Inflammatory macrophage treated with lipopolysaccharide for 1 hour (primary cell): ENCODE measurements at regions not wholly inside any gene's neighbourhood (a gene's known extent, or its start where the extent isn't known, plus 50 kb on each side); places are given as distances from the start of the nearest gene placed in this dataset.

Source experiments
- DNase-seq, 2 donors: peaks; one replicate each; pipeline ENCODE4 v3.0.0-alpha.2; 2020 to 2022

GRCh38 chr1:239606850-239607400 is 220.6 kb downstream of the CHRM3 start:
- DNase-seq: no peak

- no peak for DNase-seq
These were observed 222.1 kb downstream of the CHRM3 start for GRCh38 chr1:239608469-239608868.

- DNase-seq: no peak
These were observed 226.0 kb downstream of the CHRM3 start for GRCh38 chr1:239612379-239612778.

DNA sequence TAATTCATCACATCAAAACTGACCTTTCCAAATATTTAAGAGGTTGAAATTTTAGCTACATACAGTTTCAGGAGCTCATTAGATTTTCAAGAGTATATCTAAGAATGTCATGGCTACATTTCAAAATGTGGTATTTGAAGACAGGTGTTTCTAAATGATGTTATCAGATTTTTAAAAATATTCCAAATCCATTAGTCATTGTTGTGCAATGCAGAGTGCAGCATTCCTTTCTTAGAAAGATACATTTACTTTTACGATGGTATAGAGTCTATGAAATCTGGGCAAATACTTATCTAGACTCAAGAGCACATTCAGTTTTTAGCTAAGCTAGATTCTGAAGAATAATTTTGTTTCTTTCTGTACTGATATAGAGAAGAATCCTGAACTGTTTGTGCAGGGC is 230.3 kb downstream of the CHRM3 start:
- no peak for DNase-seq

- DNase-seq: no peak
These were observed 230.9 kb downstream of the CHRM3 start for GRCh38 chr1:239617259-239617658.

DNA sequence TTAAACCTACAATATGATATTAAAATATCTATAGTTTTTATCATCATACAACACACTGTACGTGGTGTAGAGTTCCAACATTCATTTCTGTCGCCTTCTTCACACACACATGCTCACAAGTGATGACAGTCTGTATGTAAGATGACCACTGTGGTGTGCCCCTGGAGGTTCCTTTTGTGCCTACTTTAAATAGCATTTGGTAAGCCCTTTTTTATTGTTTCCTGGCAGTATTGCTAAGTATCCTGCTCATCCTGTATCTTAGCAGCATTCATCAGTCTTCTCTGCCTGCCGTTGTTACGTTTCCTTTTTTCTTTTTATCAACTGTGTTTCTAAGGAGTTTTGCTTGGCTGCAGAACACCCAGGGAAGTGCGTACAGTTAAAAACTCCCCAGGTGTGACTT is 231.4 kb downstream of the CHRM3 start:
- no peak for DNase-seq

DNA sequence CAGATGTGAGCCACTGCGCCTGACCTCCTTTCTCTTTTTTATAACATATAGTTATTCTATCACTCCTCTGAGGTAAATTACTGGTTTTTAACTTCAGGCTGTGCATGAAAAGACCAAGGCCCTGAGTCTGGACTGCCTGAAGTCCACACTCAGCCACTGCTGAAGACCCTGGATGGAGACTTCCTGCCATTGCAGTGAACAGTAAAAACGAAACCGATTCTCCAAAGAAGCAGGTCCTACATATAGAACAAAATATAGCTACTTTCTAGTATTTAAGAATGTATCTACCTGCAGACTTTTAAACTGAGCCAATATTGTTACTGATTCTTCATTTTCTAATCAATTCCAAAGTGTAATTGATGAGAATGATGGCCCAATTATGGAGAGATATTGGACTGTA is 232.8 kb downstream of the CHRM3 start:
- DNase-seq: no peak

- DNase-seq: no peak
These were observed 244.4 kb downstream of the CHRM3 start for GRCh38 chr1:239630767-239631166.

GRCh38 chr1:239633432-239633831 is 247.1 kb downstream of the CHRM3 start:
- no peak for DNase-seq

DNA sequence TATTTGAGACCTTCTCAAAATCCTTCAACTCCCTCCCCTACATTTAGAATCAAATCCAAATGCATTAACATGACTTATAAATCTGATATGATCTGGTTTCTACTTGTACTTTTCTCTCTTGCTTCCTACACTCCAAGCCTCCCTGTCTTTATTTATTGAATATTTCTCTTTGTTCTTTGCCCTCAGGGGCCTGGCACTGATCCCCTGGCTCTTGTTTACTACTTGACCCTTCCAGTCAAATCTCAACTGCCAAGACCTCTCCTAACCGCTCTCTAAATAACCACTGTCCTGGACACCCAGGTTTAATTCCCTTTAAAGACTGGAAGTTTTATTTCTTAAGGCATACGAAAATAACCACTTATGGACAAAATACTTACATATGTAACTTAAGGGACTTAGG is 248.9 kb downstream of the CHRM3 start:
- DNase-seq: no peak

DNA sequence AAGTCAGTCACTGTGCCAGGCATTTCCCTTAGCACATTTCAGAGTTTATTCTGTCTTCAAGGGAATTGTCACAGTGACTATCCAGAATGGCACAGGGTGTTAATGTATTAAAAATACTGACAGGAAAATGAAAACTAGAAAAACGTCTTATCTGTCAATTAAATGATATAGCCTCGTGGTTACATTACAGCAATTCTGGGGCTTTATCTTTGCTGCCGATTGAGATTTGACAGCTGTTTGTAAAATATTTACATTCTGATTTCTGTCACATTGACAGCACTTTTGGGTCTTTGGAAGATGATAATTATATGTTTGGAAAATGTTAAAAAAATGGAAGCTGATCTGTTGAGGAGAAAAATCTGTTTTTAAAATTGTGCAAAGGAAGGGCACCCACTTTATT is 250.0 kb downstream of the CHRM3 start:
- no peak for DNase-seq

DNA sequence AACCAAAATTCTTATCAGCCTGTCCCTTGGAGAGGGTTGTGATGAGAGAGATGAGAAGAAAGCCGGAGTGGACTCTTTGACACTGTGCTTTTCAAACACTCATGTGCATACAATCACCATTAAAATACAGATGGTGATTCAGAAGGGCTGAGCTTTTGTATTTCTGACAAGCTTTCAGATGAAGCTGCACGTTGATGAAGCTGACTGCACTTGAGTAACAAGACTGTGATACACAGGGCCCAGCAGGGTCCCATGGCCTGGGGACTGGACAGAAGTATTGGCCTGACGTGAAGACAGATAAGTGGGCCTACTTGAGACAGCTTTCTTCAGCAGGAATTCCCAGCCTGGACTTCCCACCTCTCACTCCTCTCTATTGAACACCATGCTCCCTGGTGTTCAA is 258.2 kb downstream of the CHRM3 start:
- DNase-seq: no peak

DNA sequence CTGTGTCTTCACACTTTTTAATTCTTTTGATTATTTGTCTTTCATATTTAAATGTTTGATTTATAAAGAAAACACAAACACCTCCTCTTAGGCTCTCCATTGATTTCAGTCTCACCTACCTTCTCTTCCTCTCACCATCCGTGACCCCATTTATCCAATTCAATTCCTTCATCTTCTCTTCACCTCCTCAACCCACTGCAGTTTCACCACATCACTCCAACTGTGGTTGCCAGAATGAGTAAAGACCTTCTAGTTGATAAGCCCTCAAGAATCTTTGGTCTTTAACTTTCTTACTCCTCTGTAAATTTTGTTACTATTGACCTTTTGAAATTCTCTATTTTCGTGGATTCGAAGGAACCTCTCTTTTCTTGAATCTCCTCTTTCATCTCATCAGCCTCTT is 260.7 kb downstream of the CHRM3 start:
- DNase-seq: no peak

DNA sequence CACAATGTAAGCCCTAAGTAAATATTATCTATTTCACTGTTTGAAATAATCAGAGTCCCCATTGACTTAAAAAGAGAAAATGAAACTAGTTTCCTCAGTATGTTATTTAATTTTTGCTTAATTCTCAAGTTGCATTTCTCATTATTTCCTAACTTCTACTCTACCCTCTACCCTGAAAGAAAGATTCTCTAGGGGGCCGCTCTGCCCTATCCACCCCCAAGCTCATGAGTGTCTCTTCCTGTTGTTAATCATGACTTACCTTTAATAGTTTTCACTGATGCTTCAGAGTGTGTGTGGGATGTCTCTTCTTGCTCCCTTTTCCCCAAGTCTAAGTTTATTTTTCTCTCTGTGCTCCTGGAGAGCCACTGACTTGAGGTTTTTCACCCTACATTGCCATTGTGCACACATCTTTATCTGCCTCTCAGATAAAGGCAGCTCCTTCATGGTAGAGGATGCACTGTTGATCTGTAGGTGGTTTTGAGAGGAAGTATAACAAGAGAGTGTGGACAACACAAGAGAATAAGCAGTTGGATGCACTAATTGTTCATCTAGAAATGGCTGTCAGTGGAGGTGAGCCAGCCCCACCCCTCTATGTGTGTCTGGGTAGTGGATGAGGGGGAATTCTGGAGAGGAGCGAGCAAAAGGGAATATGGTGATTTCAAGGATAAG is 261.7 kb downstream of the CHRM3 start:
- DNase-seq: no peak

- no peak for DNase-seq
These were observed 268.7 kb downstream of the CHRM3 start for GRCh38 chr1:239655023-239655422.

DNA sequence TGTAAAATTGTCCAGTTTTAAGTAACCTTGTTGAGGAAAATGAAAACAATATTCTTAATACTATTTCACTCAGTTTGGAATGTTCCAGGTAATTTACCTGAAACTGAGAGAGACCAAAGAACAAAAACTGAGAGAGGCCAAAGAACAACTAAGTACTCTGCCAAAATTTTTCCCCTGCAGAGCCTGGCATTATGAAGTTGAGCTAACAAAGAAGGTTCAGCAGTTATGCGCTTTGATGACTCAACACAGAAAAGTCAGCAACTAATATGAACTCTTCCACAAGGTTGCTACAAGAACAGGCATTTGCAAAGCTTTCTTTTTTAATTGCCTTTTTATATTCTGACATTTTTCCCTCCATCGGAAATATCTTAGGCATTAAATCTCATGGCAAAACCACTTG is 270.9 kb downstream of the CHRM3 start:
- DNase-seq: no peak

DNA sequence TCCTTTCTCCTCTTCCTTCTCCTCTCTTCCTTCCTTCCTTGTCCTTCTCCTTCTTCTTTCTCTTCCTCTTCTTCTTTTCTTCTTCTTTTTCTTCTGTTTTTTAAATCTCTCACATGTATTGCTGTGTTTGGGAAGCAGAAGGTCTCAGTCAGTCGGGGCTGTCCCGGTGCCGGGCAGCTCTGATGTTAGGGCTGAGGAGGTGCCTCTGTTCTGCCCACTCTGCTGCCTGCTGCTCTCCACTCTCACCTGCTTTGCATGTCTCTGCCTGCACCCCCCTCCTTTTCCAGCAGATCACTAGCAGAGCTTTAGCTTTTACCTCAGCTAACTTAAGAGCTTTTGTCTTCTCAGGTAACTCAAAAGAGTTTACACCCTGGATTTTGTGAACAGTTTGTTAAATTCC is 276.6 kb downstream of the CHRM3 start:
- DNase-seq: no peak

DNA sequence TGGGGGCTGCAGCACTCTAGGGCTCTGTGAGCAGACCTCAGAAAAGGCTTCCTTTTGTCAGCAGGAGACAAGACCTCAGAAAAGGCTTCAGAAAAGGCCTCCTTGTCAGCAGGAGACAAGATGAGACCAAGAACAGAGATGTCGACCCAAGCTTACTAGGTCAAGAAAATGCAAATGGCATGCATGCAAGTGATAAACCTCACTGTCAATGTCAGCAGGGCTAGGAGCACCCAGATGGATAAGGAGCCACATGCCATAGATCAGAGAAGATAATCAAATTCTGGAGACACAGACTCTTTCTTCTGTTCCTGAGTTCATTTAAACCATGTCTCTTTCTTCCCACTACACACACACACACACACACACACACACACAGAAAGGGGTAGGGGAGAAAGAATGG is 285.9 kb downstream of the CHRM3 start:
- no peak for DNase-seq

DNA sequence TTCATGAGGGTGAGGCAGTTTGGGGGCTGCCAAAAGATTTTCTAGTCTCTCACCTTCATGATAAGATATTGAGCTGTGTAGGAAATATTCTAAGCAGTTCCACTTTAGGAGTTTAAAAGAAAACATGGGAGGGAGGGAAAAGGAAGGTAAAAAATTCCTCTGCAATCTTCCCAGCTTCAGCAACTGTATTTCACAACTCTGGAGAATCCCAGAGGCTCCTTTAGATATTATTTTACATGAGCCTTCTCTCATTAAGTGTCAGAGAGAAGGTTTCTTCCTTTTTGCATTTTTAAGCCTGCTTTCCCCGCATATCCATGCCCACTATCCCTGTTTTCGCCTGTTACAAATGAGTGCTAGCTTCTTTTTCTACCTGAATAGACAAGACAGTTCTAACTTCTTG is 289.4 kb downstream of the CHRM3 start:
- no peak for DNase-seq

GRCh38 chr1:239676522-239677273 is 290.3 kb downstream of the CHRM3 start:
- no peak for DNase-seq

DNA sequence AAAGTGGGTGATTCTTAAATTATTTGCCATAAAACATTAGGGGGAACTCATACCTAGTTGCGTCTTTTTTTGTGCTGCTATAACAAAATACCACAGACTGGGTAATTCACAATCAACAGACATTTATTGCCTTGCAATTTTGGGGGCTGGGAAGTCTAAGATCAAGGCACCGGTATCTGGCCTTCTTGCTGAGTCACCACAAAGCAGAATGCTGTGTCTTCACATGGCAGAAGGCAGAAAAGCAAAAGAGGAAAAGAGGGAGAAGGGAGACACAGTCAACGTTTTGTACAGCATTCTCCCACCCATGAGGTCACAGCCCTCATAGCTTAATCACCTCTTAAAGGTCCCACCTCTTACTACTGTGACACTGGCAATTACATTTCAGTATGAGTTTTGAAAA is 291.0 kb downstream of the CHRM3 start:
- no peak for DNase-seq

- no peak for DNase-seq
These were observed 291.8 kb downstream of the CHRM3 start for GRCh38 chr1:239678181-239678580.

DNA sequence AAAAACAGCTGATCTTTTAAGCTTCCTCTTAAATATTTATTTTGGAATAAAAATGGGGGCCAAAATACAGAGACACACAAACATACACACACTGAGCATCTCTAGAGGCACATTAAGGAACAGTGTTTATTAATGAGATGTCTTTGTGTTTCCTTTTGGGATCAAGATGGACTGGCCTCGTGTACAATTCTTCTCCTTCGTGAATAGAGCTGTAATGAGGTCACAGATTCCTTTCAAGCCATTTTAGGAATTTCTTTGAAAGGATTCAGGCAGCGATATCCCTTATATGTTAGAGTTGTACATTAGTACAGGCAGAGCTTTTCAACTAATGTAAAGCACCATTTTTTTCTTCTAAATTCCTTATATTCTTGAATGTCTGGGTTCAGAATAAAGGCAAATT is 295.7 kb downstream of the CHRM3 start:
- DNase-seq: no peak

GRCh38 chr1:239682960-239683359 is 296.6 kb downstream of the CHRM3 start:
- no peak for DNase-seq

GRCh38 chr1:239686386-239686785 is 300.0 kb downstream of the CHRM3 start:
- no peak for DNase-seq
